ENCODE measurements at regions not wholly inside any gene's neighbourhood (a gene's known extent, or its start where the extent isn't known, plus 50 kb on each side); places are given as distances from the start of the nearest gene placed in this dataset.

GRCh38 chr13:110784704-110785103, 71.2 kb downstream of the ING1 start (continued):
- TF ChIP-seq, protein P1, sequence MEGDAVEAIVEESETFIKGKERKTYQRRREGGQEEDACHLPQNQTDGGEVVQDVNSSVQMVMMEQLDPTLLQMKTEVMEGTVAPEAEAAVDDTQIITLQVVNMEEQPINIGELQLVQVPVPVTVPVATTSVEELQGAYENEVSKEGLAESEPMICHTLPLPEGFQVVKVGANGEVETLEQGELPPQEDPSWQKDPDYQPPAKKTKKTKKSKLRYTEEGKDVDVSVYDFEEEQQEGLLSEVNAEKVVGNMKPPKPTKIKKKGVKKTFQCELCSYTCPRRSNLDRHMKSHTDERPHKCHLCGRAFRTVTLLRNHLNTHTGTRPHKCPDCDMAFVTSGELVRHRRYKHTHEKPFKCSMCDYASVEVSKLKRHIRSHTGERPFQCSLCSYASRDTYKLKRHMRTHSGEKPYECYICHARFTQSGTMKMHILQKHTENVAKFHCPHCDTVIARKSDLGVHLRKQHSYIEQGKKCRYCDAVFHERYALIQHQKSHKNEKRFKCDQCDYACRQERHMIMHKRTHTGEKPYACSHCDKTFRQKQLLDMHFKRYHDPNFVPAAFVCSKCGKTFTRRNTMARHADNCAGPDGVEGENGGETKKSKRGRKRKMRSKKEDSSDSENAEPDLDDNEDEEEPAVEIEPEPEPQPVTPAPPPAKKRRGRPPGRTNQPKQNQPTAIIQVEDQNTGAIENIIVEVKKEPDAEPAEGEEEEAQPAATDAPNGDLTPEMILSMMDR (IDR thresholded peaks at IDR 0.05; ENCODE audit: low read depth, low read length, missing input control): no peak

- no peaks in the 10 kb centered on the region for H3K4me1 ChIP-seq (ENCODE audit: control insufficient read depth in 4 of 4, insufficient read depth in 4 of 4, low read length in 3 of 4)
- WGBS: 93% methylated on average over 14 of the region's 14 CpGs
- peaks cover 0 to 4% (median 2%) of the 10 kb centered on the region in 4 donors for H3K9me3 ChIP-seq (ENCODE audit: control insufficient read depth in 4 of 4, low read length in 3 of 4)
Measured at GRCh38 chr13:110788778-110789177, 75.3 kb downstream of the ING1 start.

GRCh38 chr13:110789871-110790270, 76.4 kb downstream of the ING1 start:
- Histone ChIP-seq H3K27me3 (ENCODE audit: control insufficient read depth in 4 of 4, insufficient read depth in 4 of 4, low read length in 3 of 4) (no peaks in the 10 kb centered on the region), H3K4me3 (ENCODE audit: low read depth in 1 of 3, low read length in 3 of 3) (no peak overlapping the region), H3K36me3 (ENCODE audit: control insufficient read depth in 4 of 4, insufficient read depth in 3 of 4, low read depth in 1 of 4, low read length in 3 of 4) (no peaks in the 10 kb centered on the region), H3K27ac (ENCODE audit: low read depth in 1 of 2, low read length in 2 of 2) (no peak overlapping the region), H3K9ac (ENCODE audit: low read depth in 1 of 2, low read length in 2 of 2) (no peak overlapping the region), H3K9me3 (ENCODE audit: control insufficient read depth in 4 of 4, low read length in 3 of 4) (peaks cover 0 to 4% (median 2%) of the 10 kb centered on the region in 4 donors), H3K4me1 (ENCODE audit: control insufficient read depth in 4 of 4, insufficient read depth in 4 of 4, low read length in 3 of 4) (no peaks in the 10 kb centered on the region)
- TF ChIP-seq, protein P2, sequence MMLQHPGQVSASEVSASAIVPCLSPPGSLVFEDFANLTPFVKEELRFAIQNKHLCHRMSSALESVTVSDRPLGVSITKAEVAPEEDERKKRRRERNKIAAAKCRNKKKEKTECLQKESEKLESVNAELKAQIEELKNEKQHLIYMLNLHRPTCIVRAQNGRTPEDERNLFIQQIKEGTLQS (IDR thresholded peaks at IDR 0.05): no peak
- TF ChIP-seq HNF4A (conservative IDR thresholded peaks at IDR 0.05) (no peak), YY1 (IDR thresholded peaks at IDR 0.05) (no peak), SP1 (IDR thresholded peaks at IDR 0.05) (no peak), FOXA1 (IDR thresholded peaks at IDR 0.05) (no peak), RAD21 (IDR thresholded peaks at IDR 0.05) (no peak), EGR1 (IDR thresholded peaks at IDR 0.05; ENCODE audit: low read depth in 2 of 2) (no peak), RXRA (IDR thresholded peaks at IDR 0.05) (no peak), JUND (IDR thresholded peaks at IDR 0.05) (no peak), FOXA2 (IDR thresholded peaks at IDR 0.05) (no peak)
- TF ChIP-seq, protein P3, sequence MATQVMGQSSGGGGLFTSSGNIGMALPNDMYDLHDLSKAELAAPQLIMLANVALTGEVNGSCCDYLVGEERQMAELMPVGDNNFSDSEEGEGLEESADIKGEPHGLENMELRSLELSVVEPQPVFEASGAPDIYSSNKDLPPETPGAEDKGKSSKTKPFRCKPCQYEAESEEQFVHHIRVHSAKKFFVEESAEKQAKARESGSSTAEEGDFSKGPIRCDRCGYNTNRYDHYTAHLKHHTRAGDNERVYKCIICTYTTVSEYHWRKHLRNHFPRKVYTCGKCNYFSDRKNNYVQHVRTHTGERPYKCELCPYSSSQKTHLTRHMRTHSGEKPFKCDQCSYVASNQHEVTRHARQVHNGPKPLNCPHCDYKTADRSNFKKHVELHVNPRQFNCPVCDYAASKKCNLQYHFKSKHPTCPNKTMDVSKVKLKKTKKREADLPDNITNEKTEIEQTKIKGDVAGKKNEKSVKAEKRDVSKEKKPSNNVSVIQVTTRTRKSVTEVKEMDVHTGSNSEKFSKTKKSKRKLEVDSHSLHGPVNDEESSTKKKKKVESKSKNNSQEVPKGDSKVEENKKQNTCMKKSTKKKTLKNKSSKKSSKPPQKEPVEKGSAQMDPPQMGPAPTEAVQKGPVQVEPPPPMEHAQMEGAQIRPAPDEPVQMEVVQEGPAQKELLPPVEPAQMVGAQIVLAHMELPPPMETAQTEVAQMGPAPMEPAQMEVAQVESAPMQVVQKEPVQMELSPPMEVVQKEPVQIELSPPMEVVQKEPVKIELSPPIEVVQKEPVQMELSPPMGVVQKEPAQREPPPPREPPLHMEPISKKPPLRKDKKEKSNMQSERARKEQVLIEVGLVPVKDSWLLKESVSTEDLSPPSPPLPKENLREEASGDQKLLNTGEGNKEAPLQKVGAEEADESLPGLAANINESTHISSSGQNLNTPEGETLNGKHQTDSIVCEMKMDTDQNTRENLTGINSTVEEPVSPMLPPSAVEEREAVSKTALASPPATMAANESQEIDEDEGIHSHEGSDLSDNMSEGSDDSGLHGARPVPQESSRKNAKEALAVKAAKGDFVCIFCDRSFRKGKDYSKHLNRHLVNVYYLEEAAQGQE (IDR thresholded peaks at IDR 0.05): no peak
- WGBS: 95% methylated on average over 2 of the region's 2 CpGs
- no peak for DNase-seq (ENCODE audit: low spot score)

More at GRCh38 chr13:110788778-110789177, 75.3 kb downstream of the ING1 start:
- Histone ChIP-seq H3K4me3 (ENCODE audit: low read depth in 1 of 3, low read length in 3 of 3) (no peak overlapping the region), H3K36me3 (ENCODE audit: control insufficient read depth in 4 of 4, insufficient read depth in 3 of 4, low read depth in 1 of 4, low read length in 3 of 4) (no peaks in the 10 kb centered on the region), H3K9ac (ENCODE audit: low read depth in 1 of 2, low read length in 2 of 2) (no peak overlapping the region), H3K27ac (ENCODE audit: low read depth in 1 of 2, low read length in 2 of 2) (no peak overlapping the region), H3K27me3 (ENCODE audit: control insufficient read depth in 4 of 4, insufficient read depth in 4 of 4, low read length in 3 of 4) (no peaks in the 10 kb centered on the region)
- TF ChIP-seq SP1 (IDR thresholded peaks at IDR 0.05) (no peak), EGR1 (IDR thresholded peaks at IDR 0.05; ENCODE audit: low read depth in 2 of 2) (no peak), NR2F2 (IDR thresholded peaks at IDR 0.05) (no peak), YY1 (IDR thresholded peaks at IDR 0.05) (no peak), ZBTB33 (IDR thresholded peaks at IDR 0.05) (no peak), HNF4G (IDR thresholded peaks at IDR 0.05) (no peak), TAF1 (conservative IDR thresholded peaks at IDR 0.05) (no peak), FOXA1 (IDR thresholded peaks at IDR 0.05) (no peak), HNF4A (conservative IDR thresholded peaks at IDR 0.05) (no peak), MAX (IDR thresholded peaks at IDR 0.05) (no peak), RXRA (IDR thresholded peaks at IDR 0.05) (no peak), JUND (IDR thresholded peaks at IDR 0.05) (no peak), RAD21 (IDR thresholded peaks at IDR 0.05) (no peak), FOXA2 (IDR thresholded peaks at IDR 0.05) (no peak)
- TF ChIP-seq, protein P1 (IDR thresholded peaks at IDR 0.05; ENCODE audit: low read depth, low read length, missing input control): no peak
- DNase-seq (ENCODE audit: low spot score): no peak
